Stimulated activated naive CD4-positive, alpha-beta T cell (primary cell): ENCODE measurements at regions not wholly inside any gene's neighbourhood (a gene's known extent, or its start where the extent isn't known, plus 50 kb on each side); places are given as distances from the start of the nearest gene placed in this dataset.

Experiments used
- DNase-seq, 6 experiments: peaks; one replicate each; lab custom pipeline; 2025; lab: John Stamatoyannopoulos, UW

- no peak for DNase-seq
These were observed 308.9 kb upstream of the MMS22L start for GRCh38 chr6:97591955-97592354.

- no peak for DNase-seq
These were observed 311.8 kb upstream of the MMS22L start for GRCh38 chr6:97594844-97595243.

GRCh38 chr6:97621111-97621510 is 338.1 kb upstream of the MMS22L start:
- DNase-seq, result no peak

- DNase-seq, result no peak
These were observed 343.8 kb upstream of the MMS22L start for GRCh38 chr6:97626671-97627441.

GRCh38 chr6:97629180-97629579 is 346.2 kb upstream of the MMS22L start:
- DNase-seq, result no peak

- no peak for DNase-seq
These were observed 347.6 kb upstream of the MMS22L start for GRCh38 chr6:97630604-97631003.

- DNase-seq, result no peak
These were observed 349.3 kb upstream of the MMS22L start for GRCh38 chr6:97632341-97632740.

GRCh38 chr6:97639702-97640101 is 356.7 kb upstream of the MMS22L start:
- no peak for DNase-seq

GRCh38 chr6:97644353-97644752 is 361.3 kb upstream of the MMS22L start:
- DNase-seq, result no peak

- no peak for DNase-seq
These were observed 362.7 kb upstream of the MMS22L start for GRCh38 chr6:97645757-97646156.

GRCh38 chr6:97653076-97653475 is 370.1 kb upstream of the MMS22L start:
- no peak for DNase-seq

- no peak for DNase-seq
These were observed 370.5 kb upstream of the MMS22L start for GRCh38 chr6:97653517-97653916.

GRCh38 chr6:97654674-97655073 is 371.7 kb upstream of the MMS22L start:
- DNase-seq, result no peak

- no peak for DNase-seq
These were observed 373.2 kb upstream of the MMS22L start for GRCh38 chr6:97656236-97656635.

GRCh38 chr6:97656706-97657350 is 373.8 kb upstream of the MMS22L start:
- DNase-seq, result no peak

GRCh38 chr6:97658090-97658489 is 375.1 kb upstream of the MMS22L start:
- no peak for DNase-seq

- DNase-seq, result no peak
These were observed 380.2 kb upstream of the MMS22L start for GRCh38 chr6:97663252-97663651.

GRCh38 chr6:97665446-97665845 is 382.4 kb upstream of the MMS22L start:
- DNase-seq, result no peak

- no peak for DNase-seq
These were observed 383.9 kb upstream of the MMS22L start for GRCh38 chr6:97666889-97667288.

GRCh38 chr6:97668716-97669115 is 385.7 kb upstream of the MMS22L start:
- no peak for DNase-seq

- no peak for DNase-seq
These were observed 386.4 kb upstream of the MMS22L start for GRCh38 chr6:97669191-97670031.

GRCh38 chr6:97674802-97675201 is 391.8 kb upstream of the MMS22L start:
- DNase-seq, result no peak

- DNase-seq, result no peak
These were observed 394.6 kb upstream of the MMS22L start for GRCh38 chr6:97677626-97678025.
